Ishikawa (cell line): ENCODE measurements at regions not wholly inside any gene's neighbourhood (a gene's known extent, or its start where the extent isn't known, plus 50 kb on each side); places are given as distances from the start of the nearest gene placed in this dataset.

Experiments used
- CEBPB ChIP-seq: IDR thresholded peaks from 2 replicates; pipeline ENCODE4 v1.6.1; 2012
- CREB1 ChIP-seq: IDR thresholded peaks from 2 replicates; pipeline ENCODE4 v1.6.1; 2012; ENCODE audit warnings: low read depth
- EGR1 ChIP-seq: IDR thresholded peaks from 2 replicates; pipeline ENCODE4 v1.6.1; 2012
- EP300 ChIP-seq: IDR thresholded peaks from 2 replicates; pipeline ENCODE4 v1.6.1; 2012; ENCODE audit warnings: borderline replicate concordance
- FOXM1 ChIP-seq: IDR thresholded peaks from 2 replicates; pipeline ENCODE4 v1.6.1; 2012; ENCODE audit warnings: low read depth, borderline replicate concordance
- NFIC ChIP-seq: IDR thresholded peaks from 2 replicates; pipeline ENCODE4 v1.6.1; 2012
- RAD21 ChIP-seq: IDR thresholded peaks from 2 replicates; pipeline ENCODE4 v1.6.1; 2012; ENCODE audit warnings: low read depth
- TAF1 ChIP-seq: IDR thresholded peaks from 2 replicates; pipeline ENCODE4 v1.6.1; 2012; ENCODE audit warnings: low read depth, mild to moderate bottlenecking
- TCF12 ChIP-seq: IDR thresholded peaks from 2 replicates; pipeline ENCODE4 v1.6.1; 2012; ENCODE audit warnings: low read depth
- TEAD4 ChIP-seq: IDR thresholded peaks from 2 replicates; pipeline ENCODE4 v1.6.1; 2012
- YY1 ChIP-seq: IDR thresholded peaks from 2 replicates; pipeline ENCODE4 v1.6.1; 2012; ENCODE audit warnings: low read depth
- ZBTB7A ChIP-seq: IDR thresholded peaks from 2 replicates; pipeline ENCODE4 v1.6.1; 2012; ENCODE audit warnings: low read depth
- TF ChIP-seq, protein P1 (sequence below): IDR thresholded peaks from 2 replicates; pipeline ENCODE4 v1.6.1; 2012; ENCODE audit warnings: low read depth, mild to moderate bottlenecking
- TF ChIP-seq, protein P2 (sequence below): IDR thresholded peaks from 2 replicates; pipeline ENCODE4 v1.6.1; 2012
- TF ChIP-seq, protein P3 (sequence below): IDR thresholded peaks from 2 replicates; pipeline ENCODE4 v1.6.1; 2012

DNA sequence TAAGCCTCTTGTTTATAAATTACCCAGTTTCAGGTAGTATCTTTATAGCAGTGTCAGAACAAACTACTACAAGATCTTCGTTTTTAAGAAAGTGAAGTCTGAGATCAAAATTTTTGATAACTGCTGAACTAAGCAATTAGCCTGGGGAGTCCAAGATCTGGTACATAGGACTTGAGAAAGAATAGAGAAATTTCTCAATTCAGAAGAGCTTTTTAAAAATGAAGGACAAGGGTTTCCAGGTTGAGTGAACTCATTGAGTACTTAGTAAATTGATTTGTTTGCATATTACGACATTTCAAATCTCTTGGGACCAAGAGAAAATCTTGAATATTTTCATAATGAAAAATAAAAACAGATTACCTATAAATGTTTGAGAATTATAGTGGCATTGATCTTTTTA, 386.6 kb upstream of the THRB start:
- TF ChIP-seq ZBTB7A: no peak
- no peak for TF ChIP-seq YY1
- no peak for TF ChIP-seq CREB1
- TF ChIP-seq TAF1: no peak
- no peak for TF ChIP-seq TCF12
- TF ChIP-seq RAD21: no peak
- TF ChIP-seq EP300: no peak
- no peak for TF ChIP-seq NFIC
- TF ChIP-seq, protein P1, sequence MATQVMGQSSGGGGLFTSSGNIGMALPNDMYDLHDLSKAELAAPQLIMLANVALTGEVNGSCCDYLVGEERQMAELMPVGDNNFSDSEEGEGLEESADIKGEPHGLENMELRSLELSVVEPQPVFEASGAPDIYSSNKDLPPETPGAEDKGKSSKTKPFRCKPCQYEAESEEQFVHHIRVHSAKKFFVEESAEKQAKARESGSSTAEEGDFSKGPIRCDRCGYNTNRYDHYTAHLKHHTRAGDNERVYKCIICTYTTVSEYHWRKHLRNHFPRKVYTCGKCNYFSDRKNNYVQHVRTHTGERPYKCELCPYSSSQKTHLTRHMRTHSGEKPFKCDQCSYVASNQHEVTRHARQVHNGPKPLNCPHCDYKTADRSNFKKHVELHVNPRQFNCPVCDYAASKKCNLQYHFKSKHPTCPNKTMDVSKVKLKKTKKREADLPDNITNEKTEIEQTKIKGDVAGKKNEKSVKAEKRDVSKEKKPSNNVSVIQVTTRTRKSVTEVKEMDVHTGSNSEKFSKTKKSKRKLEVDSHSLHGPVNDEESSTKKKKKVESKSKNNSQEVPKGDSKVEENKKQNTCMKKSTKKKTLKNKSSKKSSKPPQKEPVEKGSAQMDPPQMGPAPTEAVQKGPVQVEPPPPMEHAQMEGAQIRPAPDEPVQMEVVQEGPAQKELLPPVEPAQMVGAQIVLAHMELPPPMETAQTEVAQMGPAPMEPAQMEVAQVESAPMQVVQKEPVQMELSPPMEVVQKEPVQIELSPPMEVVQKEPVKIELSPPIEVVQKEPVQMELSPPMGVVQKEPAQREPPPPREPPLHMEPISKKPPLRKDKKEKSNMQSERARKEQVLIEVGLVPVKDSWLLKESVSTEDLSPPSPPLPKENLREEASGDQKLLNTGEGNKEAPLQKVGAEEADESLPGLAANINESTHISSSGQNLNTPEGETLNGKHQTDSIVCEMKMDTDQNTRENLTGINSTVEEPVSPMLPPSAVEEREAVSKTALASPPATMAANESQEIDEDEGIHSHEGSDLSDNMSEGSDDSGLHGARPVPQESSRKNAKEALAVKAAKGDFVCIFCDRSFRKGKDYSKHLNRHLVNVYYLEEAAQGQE: no peak
- TF ChIP-seq TEAD4: no peak
- no peak for TF ChIP-seq CEBPB
- TF ChIP-seq FOXM1: no peak
- no peak for TF ChIP-seq EGR1

DNA sequence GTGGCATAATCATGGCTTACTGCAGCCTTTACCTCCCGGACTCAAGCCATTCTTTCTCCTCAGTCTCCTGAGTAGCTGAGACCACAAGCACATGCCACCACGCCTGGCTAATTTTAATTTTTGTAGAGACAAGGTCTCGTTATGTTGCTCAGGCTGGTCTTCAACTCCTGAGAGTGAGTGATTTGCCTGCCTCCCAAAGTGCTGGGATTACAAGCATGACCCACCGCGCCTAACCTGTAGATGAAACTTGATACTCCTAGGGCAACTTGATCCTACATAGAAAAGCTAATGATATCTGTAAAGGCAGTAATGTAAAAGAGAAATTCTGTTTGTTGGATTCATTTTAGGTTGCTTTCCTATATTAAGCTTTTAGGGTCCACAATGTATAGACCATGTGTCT, 391.9 kb upstream of the THRB start:
- TF ChIP-seq, protein P1: no peak
- TF ChIP-seq, protein P2, sequence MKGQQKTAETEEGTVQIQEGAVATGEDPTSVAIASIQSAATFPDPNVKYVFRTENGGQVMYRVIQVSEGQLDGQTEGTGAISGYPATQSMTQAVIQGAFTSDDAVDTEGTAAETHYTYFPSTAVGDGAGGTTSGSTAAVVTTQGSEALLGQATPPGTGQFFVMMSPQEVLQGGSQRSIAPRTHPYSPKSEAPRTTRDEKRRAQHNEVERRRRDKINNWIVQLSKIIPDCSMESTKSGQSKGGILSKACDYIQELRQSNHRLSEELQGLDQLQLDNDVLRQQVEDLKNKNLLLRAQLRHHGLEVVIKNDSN: no peak
- TF ChIP-seq TCF12: no peak
- no peak for TF ChIP-seq TAF1
- TF ChIP-seq EP300: no peak
- TF ChIP-seq NFIC: no peak
- TF ChIP-seq YY1: no peak
- no peak for TF ChIP-seq CREB1
- TF ChIP-seq RAD21: no peak
- TF ChIP-seq TEAD4: no peak
- TF ChIP-seq, protein P3, sequence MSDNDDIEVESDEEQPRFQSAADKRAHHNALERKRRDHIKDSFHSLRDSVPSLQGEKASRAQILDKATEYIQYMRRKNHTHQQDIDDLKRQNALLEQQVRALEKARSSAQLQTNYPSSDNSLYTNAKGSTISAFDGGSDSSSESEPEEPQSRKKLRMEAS: no peak
- TF ChIP-seq ZBTB7A: no peak
- no peak for TF ChIP-seq CEBPB
- no peak for TF ChIP-seq EGR1
- TF ChIP-seq FOXM1: no peak

DNA sequence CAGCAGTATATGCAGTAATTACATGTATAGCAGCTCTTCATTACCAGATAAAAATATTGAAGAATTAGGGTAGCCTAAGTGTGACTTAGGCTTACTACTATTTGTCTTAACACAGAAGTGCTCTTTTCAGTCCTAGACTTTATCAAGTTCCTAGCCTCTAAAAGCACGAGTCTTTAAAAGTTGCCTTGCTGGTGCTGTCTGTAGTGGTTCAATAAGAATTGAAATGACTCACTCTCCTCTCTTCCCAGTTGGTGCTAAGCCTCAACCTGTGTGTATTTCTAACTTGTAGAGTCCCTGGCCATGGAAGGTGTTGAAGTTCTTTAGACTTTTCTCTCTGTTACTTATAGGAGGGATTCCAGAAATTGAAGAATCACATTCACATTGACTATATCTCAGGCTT, 395.4 kb upstream of the THRB start:
- TF ChIP-seq EGR1: no peak
- TF ChIP-seq ZBTB7A: no peak
- TF ChIP-seq TAF1: no peak
- TF ChIP-seq, protein P2: no peak
- no peak for TF ChIP-seq CEBPB
- TF ChIP-seq, protein P3: no peak

DNA sequence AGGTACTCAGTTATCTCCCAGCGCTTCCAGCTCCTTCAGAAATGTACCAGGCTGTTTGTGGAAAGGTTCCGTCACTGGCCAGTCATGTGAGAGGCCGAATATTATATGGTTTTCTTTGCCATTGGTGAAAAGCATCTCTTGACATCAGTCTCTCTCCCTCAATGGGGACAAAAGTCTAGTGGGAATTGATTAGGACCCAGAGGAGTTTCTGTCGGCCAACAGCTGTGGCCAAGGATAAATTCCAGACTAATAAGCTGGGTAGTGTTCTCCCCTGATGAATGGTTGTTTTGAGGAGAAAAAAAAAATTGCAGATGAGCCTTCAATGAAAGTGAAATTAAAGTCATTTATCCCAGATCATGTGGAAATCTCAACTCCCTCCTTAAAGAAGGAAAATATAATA, 404.7 kb upstream of the THRB start:
- no peak for TF ChIP-seq TCF12
- no peak for TF ChIP-seq TAF1
- no peak for TF ChIP-seq ZBTB7A
- TF ChIP-seq YY1: no peak
- TF ChIP-seq TEAD4: no peak

DNA sequence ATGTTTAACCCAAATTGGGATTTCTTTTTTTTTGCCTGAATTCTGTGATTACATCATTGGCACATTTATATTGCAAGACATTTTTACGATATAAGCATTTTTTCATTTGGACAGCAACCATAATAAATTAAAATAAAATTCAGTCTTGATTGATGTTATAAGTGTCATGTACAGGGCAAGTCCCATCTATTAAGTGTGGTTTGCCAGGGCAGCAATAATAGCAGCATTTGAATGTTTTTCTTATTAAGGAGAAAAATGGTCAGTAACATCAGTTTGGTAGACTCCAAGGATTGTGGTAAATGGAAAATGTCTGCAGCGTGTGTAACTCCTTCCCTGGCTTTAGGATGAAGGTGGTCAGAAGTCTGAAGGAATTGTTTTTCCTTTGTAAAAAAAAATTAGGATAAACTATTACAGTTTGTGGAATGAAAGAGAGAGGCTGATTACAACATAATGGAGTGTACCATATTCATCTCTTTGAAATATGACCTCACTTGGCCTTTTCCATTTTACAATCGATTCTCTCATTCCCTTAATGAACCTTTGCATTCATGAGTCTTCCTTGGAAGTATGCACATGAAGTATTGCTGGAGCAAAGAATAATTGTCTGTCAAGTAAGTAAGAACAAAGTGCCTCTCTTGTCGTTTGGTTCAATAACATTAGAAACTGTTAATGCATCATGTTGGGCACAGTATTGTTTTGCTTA, 405.4 kb upstream of the THRB start:
- TF ChIP-seq YY1: no peak
- TF ChIP-seq NFIC: no peak
- no peak for TF ChIP-seq TEAD4
- TF ChIP-seq ZBTB7A: no peak
- TF ChIP-seq, protein P3: no peak
- TF ChIP-seq TAF1: no peak
- TF ChIP-seq FOXM1: no peak
- TF ChIP-seq CEBPB: no peak
- TF ChIP-seq RAD21: no peak
- no peak for TF ChIP-seq CREB1
- TF ChIP-seq, protein P1: no peak
- TF ChIP-seq TCF12: no peak
- no peak for TF ChIP-seq EP300
- TF ChIP-seq, protein P2: no peak
- no peak for TF ChIP-seq EGR1
